HG02943 (cell line): ENCODE measurements at regions not wholly inside any gene's neighbourhood (a gene's known extent, or its start where the extent isn't known, plus 50 kb on each side); places are given as distances from the start of the nearest gene placed in this dataset.
"Not testable (repeated sequence)": the region's sequence is repeated elsewhere in the genome, so short reads cannot be mapped to it uniquely, and the experiment has no call there.

Experiments used
- ATAC-seq: cut with Tn5 transposase; IDR thresholded peaks from one replicate; pipeline ENCODE4 v1.9.1; 2021; ENCODE audit warnings: mild to moderate bottlenecking, low read depth, moderate library complexity; ENCODE audit not compliant: unreplicated experiment

- ATAC-seq = no peak
Measured at GRCh38 chr12:131245564-131246355, 292.1 kb downstream of the ADGRD1 start.

DNA sequence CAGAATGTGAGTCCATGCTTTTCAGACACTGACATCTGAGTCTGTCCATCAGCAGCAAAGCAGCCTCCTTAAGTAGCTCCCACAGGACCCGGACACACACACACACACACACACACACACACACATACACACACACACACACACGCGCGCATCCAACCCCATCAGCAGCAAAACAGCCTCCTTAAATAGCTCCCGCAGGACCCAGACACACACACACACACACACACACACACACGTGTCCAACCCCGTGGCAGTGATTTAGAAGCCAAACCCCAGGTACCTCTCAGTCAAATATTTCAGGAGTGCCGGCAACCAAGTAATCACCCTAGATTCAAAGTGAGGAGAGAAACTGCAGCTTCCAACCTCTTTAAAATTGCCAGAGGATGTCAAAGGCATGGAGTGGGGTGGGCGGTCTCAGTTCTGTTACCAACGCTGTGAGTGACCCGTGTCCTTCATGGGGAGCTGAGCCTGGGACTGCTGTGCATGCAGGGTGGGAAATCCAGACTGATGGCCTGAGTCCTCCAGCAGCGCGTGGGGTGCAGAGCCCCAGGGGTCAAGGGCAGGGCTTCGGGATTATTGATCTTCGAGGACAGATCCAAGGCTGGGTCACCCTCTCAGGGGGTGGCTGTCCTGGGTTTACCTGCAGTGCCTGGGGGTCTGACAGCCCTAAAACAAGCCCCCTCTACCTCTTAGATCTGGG, 293.5 kb downstream of the ADGRD1 start:
- not testable (repeated sequence) for ATAC-seq

DNA sequence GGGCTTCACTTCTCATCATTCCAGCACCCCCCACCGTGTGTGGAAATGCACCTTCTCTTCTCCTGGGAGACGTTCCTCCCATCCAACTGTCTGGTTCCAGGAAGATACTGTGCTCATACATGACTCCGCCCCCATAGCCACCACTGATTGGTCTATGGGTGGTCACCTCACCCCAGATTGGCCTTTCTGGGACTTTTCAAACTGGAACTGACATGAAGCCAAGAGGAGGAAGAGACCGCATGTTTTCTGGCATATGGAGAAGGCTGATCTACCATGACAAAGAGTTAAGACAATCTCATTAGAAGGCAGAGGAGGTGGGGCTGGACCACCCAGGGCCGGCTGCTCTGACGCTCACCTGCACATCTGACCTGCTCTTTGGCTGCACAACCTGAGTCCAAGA, 294.2 kb downstream of the ADGRD1 start:
- ATAC-seq = not testable (repeated sequence)

GRCh38 chr12:131249246-131250027, 295.7 kb downstream of the ADGRD1 start:
- ATAC-seq = no peak

DNA sequence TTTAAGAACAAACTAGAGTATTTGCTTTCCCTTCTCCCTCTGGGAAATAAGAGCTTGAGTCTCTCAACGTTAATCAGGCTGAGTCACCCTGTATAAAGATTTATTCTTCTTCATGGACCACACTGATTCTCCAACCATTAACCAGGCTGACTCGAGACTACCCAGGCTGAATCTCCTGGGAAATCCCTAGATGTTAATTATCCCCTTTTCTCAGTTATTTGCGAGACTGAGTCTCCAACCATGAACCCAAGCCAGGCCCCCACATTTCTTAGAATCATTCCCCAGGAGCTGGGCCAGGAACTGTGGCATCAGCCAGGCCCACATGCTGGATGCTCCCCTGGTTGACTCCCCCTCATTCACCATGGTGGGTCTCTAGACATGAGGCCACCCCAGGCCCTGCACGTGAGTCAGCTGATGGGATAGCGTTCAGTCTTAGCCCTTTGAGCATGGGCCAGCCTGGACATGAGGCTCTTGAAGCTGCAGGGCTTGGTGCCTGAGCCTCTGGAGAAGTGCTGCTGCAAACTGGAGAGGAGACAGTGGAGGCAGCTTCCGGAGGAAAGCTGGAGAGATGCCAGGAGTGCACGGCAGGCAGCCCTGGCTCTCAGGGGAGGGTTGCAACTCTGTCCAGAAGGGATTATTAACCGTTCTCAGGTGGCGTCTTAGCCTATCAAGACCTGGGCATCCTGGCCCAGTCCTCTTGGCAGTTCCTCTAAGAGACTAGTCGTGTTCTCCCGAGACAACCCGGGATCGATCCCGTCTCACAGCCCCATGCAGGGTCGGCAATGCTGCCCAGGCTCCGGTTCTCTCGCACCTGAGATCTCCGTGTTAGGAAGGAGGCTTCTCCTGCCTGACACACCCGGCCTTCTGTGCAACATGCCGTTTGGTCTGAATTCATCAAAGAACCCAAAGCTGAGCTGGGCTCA, 296.6 kb downstream of the ADGRD1 start:
- ATAC-seq = no peak

- ATAC-seq = no peak
Measured at GRCh38 chr12:131250951-131251315, 297.2 kb downstream of the ADGRD1 start.

DNA sequence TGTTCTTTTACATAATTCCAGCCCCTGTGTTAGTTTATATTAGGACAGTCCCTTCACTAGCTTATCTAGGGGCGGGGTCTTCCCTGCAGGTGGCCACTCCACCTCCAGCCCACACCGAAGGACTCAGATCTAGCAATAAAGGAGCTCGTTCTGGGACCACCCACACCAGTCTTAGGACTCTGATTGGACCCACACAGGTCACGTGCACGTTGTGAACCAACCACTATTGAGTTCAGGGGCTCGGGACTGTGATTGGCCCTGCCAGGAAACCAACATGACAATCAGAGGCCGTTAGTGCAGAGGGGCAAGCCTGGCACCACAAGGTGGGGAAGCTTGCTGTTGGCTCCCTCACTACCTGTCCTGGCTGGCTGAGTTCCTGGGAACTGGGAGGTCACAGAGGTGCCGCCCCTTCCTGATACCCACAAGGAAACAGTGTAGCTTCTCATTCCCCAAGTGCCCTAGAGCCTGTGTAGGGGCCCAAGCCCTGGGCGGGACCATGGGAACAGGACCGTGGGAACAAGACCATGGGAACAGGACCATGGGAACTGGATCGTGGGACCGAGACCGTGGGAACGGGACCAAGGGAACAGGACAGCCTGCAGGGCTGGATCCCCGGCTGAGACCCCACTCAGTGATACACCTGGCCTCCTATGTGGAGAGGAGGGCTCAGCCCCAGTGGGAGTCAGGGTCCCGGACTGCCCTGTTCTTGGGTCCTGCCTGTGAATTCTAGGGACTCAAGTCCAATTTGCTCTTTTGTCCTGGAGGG, 297.8 kb downstream of the ADGRD1 start:
- ATAC-seq = no peak

GRCh38 chr12:131253376-131254026, 299.8 kb downstream of the ADGRD1 start:
- ATAC-seq = no peak

DNA sequence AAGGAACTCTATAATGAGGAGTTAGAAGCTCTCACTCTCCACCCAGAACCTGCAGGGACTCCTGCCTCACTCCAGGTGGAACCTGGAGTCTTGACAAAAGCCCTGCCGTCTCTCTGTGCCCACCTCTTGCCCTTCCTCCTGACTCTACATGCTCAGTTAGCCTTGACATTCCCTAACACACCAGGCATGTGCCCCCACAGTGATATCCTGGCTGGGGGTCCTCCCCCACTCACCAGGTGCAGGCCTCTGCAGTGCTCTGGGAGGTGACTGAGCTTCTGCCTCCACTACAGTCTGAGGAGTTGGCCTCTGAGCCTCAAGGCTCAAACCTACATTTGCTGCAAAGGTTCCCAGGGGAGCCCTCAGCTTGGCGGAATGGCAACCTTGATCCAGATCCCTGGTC, 300.7 kb downstream of the ADGRD1 start:
- no peak for ATAC-seq

GRCh38 chr12:131258398-131258797, 304.7 kb downstream of the ADGRD1 start:
- no peak for ATAC-seq

- ATAC-seq = no peak
Measured at GRCh38 chr12:131260251-131260905, 306.7 kb downstream of the ADGRD1 start.

DNA sequence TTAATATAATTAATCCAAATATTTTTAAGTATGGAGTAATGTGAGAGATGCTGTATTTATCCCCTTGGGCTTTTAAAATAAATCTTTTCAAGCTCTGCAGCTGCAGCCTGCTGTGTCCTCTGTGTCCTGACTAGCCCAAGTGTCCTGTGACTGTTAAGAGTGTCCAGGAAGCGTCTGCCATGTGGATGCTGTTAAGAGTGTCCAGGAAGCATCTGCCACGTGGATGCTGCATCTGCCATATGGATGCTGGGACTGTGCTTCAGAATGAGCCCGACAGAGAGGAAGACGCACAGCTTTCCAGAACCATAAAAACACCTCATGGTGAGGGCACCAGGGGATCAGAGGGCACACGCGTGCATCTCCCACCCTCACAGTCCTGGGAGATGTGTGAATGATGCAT, 307.2 kb downstream of the ADGRD1 start:
- ATAC-seq = no peak

GRCh38 chr12:131261906-131262305, 308.2 kb downstream of the ADGRD1 start:
- ATAC-seq = no peak

- ATAC-seq = no peak
Measured at GRCh38 chr12:131263626-131264025, 309.9 kb downstream of the ADGRD1 start.

DNA sequence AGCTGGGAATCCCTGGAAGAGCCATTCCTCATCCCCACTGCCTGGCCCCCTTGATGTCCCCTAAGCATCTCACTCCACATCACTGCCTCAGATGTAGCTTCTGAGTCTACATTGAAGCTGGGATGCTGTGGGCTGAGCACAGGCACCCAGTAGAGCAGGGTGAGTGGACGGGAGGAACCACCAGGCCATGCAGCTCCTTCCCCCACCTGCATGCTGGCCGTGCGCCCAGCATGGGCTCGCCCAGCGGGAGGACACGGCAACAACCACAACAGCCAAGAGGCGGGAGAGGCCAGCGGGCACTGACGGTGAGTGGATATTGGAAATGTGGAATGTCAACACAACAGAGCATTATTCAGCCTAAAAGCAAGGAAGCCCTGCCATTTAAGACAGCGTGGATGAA, 310.9 kb downstream of the ADGRD1 start:
- no peak for ATAC-seq

DNA sequence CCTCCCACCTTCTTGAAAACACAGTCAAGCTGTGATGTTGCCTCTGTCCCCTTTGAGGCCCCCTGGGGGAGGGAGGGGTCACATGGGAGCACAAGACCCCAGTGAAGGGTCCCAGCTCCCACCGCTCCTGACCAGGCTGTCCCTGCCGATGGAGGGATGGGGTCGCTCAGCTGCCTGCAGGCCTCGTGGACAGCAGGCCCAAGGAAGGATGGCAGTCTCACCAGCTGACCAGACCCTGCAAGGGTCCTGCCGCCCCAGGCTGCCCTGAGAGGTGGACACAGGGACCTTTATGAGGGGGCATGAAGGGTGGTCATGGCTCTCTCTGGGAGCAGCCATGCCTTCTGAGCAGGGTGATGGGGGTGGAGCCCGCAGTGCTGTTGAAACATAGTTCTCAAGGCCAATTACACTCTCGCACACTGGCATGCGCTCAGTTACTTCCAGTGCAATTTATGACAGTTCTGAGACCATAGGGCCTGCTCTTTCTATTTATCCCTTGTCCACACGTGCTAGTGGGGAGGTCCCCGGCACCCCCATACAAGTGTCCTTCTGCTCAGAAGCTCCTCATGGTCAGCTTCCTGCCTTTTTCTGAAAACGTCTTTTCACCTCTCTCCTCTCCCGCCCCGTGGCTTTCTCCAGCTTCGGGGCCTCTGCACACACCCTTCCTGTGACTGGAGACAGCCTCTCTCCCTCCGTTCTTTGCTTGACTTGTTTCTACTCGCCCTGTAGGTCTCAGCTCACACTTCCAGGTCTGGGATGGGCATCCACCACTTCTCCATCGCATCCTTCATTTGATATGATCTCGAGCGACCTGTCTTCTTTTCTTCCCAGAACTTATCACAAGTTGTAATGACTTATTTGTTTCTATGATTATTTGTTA, 313.1 kb downstream of the ADGRD1 start:
- ATAC-seq = no peak

- ATAC-seq = no peak
Measured at GRCh38 chr12:131267576-131267975, 313.9 kb downstream of the ADGRD1 start.

DNA sequence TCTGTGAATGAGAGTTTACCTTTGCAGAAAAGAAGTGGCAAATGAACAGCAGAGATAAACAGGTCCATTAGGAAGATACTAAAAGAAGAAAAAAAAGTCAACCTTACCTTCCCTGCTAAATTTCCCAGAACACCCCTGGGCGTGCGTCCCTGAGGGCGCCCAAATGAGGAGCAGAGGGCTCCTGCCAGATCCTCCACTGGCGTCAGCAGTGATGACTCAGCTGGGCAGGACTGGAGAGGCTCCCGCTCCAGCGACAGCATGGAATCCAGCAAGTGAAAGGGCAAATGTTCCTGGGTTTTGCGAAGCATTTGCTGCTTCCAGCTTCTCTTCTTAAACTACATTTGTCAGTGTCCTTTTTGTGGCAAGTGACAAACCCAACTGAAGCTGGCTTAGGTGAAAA, 314.4 kb downstream of the ADGRD1 start:
- not testable (repeated sequence) for ATAC-seq
